ENCODE measurements at regions not wholly inside any gene's neighbourhood (a gene's known extent, or its start where the extent isn't known, plus 50 kb on each side); places are given as distances from the start of the nearest gene placed in this dataset.

DNA sequence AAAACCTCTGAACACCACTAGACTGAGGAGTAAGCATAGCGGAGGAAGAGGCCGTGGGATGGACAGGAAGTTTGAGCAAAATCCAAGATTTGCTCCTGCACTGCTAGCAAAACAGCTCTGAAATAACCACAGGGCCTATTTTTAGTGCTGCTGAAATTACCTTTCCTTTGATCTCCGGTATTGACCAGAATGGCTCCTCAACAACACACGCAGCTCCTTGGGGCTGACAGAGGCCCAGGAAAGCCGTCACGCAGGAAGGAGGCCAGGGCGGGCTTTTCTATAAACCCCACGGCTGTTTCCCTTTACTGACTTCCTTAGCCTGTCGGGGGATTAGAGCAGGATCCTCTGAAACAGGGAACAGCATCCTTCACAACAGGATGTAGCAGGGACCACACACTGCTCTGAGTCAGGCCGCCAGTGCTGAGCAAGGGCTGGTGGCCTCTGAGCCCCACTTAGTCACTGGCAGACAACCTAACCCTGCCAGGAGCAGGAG, 80.8 kb upstream of the LCLAT1 start:
- TF ChIP-seq OSR2 (tag by site-specific recombination; IDR thresholded peaks at IDR 0.05) (no peak), ZNF610 (tag by site-specific recombination; IDR thresholded peaks at IDR 0.05; ENCODE audit: borderline replicate concordance) (no peak), KLF10 (tag by site-specific recombination; IDR thresholded peaks at IDR 0.05) (no peak), EGR2 (tag by site-specific recombination; IDR thresholded peaks at IDR 0.05; ENCODE audit: low read depth) (no peak)
- TF ChIP-seq, protein P1, sequence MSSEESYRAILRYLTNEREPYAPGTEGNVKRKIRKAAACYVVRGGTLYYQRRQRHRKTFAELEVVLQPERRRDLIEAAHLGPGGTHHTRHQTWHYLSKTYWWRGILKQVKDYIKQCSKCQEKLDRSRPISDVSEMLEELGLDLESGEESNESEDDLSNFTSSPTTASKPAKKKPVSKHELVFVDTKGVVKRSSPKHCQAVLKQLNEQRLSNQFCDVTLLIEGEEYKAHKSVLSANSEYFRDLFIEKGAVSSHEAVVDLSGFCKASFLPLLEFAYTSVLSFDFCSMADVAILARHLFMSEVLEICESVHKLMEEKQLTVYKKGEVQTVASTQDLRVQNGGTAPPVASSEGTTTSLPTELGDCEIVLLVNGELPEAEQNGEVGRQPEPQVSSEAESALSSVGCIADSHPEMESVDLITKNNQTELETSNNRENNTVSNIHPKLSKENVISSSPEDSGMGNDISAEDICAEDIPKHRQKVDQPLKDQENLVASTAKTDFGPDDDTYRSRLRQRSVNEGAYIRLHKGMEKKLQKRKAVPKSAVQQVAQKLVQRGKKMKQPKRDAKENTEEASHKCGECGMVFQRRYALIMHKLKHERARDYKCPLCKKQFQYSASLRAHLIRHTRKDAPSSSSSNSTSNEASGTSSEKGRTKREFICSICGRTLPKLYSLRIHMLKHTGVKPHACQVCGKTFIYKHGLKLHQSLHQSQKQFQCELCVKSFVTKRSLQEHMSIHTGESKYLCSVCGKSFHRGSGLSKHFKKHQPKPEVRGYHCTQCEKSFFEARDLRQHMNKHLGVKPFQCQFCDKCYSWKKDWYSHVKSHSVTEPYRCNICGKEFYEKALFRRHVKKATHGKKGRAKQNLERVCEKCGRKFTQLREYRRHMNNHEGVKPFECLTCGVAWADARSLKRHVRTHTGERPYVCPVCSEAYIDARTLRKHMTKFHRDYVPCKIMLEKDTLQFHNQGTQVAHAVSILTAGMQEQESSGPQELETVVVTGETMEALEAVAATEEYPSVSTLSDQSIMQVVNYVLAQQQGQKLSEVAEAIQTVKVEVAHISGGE (tag by site-specific recombination; conservative IDR thresholded peaks at IDR 0.05; ENCODE audit: low read depth), result no peak
- TF ChIP-seq, protein P2, sequence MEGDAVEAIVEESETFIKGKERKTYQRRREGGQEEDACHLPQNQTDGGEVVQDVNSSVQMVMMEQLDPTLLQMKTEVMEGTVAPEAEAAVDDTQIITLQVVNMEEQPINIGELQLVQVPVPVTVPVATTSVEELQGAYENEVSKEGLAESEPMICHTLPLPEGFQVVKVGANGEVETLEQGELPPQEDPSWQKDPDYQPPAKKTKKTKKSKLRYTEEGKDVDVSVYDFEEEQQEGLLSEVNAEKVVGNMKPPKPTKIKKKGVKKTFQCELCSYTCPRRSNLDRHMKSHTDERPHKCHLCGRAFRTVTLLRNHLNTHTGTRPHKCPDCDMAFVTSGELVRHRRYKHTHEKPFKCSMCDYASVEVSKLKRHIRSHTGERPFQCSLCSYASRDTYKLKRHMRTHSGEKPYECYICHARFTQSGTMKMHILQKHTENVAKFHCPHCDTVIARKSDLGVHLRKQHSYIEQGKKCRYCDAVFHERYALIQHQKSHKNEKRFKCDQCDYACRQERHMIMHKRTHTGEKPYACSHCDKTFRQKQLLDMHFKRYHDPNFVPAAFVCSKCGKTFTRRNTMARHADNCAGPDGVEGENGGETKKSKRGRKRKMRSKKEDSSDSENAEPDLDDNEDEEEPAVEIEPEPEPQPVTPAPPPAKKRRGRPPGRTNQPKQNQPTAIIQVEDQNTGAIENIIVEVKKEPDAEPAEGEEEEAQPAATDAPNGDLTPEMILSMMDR (tag by site-specific recombination; IDR thresholded peaks at IDR 0.05), result no peak
- TF ChIP-seq, protein P3, sequence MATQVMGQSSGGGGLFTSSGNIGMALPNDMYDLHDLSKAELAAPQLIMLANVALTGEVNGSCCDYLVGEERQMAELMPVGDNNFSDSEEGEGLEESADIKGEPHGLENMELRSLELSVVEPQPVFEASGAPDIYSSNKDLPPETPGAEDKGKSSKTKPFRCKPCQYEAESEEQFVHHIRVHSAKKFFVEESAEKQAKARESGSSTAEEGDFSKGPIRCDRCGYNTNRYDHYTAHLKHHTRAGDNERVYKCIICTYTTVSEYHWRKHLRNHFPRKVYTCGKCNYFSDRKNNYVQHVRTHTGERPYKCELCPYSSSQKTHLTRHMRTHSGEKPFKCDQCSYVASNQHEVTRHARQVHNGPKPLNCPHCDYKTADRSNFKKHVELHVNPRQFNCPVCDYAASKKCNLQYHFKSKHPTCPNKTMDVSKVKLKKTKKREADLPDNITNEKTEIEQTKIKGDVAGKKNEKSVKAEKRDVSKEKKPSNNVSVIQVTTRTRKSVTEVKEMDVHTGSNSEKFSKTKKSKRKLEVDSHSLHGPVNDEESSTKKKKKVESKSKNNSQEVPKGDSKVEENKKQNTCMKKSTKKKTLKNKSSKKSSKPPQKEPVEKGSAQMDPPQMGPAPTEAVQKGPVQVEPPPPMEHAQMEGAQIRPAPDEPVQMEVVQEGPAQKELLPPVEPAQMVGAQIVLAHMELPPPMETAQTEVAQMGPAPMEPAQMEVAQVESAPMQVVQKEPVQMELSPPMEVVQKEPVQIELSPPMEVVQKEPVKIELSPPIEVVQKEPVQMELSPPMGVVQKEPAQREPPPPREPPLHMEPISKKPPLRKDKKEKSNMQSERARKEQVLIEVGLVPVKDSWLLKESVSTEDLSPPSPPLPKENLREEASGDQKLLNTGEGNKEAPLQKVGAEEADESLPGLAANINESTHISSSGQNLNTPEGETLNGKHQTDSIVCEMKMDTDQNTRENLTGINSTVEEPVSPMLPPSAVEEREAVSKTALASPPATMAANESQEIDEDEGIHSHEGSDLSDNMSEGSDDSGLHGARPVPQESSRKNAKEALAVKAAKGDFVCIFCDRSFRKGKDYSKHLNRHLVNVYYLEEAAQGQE (tag by site-specific recombination; IDR thresholded peaks at IDR 0.05), result no peak
- TF ChIP-seq, protein P4, sequence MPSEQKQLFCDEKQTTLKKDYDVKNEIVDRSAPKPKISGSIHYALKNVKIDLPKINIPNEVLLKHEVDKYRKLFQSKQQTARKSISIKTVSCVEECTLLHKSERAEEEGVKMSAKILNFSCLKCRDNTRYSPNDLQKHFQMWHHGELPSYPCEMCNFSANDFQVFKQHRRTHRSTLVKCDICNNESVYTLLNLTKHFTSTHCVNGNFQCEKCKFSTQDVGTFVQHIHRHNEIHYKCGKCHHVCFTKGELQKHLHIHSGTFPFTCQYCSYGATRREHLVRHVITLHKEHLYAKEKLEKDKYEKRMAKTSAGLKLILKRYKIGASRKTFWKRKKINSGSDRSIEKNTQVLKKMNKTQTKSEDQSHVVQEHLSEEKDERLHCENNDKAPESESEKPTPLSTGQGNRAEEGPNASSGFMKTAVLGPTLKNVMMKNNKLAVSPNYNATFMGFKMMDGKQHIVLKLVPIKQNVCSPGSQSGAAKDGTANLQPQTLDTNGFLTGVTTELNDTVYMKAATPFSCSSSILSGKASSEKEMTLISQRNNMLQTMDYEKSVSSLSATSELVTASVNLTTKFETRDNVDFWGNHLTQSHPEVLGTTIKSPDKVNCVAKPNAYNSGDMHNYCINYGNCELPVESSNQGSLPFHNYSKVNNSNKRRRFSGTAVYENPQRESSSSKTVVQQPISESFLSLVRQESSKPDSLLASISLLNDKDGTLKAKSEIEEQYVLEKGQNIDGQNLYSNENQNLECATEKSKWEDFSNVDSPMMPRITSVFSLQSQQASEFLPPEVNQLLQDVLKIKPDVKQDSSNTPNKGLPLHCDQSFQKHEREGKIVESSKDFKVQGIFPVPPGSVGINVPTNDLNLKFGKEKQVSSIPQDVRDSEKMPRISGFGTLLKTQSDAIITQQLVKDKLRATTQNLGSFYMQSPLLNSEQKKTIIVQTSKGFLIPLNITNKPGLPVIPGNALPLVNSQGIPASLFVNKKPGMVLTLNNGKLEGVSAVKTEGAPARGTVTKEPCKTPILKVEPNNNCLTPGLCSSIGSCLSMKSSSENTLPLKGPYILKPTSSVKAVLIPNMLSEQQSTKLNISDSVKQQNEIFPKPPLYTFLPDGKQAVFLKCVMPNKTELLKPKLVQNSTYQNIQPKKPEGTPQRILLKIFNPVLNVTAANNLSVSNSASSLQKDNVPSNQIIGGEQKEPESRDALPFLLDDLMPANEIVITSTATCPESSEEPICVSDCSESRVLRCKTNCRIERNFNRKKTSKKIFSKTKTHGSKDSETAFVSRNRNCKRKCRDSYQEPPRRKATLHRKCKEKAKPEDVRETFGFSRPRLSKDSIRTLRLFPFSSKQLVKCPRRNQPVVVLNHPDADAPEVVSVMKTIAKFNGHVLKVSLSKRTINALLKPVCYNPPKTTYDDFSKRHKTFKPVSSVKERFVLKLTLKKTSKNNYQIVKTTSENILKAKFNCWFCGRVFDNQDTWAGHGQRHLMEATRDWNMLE (tag by site-specific recombination; conservative IDR thresholded peaks at IDR 0.05; ENCODE audit: low read depth), result no peak

All from HEK293 (cell line).